ENCODE measurements at regions not wholly inside any gene's neighbourhood (a gene's known extent, or its start where the extent isn't known, plus 50 kb on each side); places are given as distances from the start of the nearest gene placed in this dataset.

DNA sequence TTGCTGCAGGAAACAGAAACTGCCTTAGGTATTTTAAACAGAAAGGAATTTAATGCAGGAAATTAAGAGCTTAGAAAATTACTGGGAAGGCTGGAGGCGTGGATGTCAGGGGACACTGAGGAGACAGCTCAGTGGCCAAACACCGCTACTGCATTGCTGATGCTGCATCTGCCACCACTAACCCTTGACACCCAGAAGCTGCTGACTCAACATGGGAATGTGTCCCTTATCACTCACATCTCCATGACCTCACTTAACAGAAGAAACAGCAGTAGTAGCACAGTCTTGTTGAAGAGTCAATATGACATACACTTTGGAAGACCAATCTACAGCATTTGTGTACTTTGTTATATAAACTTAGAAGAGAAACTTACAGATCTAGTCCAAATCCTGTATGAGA lies 906.1 kb downstream of the SLC4A3 start:
- DNase-seq (no peak), ATAC-seq (no peak)
- no peaks in the 10 kb centered on the region for H3K9me3 ChIP-seq
- no peak overlapping the region for H3K27ac ChIP-seq
- WGBS, 2 donors: 66 to 72% methylated on average over 2 of the region's 2 CpGs
- no peaks in the 10 kb centered on the region for H3K36me3 ChIP-seq (replicated peaks in 1 of 2; ENCODE audit: insufficient read depth in 1 of 2, low read depth in 2 of 2)
- no peak overlapping the region for H3K4me3 ChIP-seq
- TF ChIP-seq POLR2A (IDR thresholded peaks at IDR 0.05): no peak
- TF ChIP-seq CTCF (IDR thresholded peaks at IDR 0.05): no peak
- no peaks in the 10 kb centered on the region for H3K4me1 ChIP-seq
- intact Hi-C loops (cut with DNase I): no loop called here
- H3K27me3 ChIP-seq: no peaks in the 10 kb centered on the region

DNA sequence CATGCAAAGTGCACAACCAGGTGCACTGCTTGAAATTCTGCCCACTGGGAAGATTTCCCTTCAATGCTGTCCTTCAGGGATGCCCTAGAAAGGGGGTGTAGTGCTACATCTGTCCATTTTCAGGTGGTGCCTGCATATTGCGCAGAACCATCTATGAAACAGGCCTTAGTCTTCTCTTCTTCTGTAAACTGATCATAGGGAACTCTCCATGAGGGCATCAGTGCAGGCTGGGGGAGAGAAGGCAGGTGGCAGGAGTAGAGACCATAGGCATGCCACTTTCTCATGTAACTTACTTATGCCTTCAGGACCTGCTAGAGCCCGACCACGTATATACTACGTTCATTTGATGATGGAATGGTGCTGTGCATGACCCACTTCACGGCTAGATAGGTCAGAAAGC lies 912.1 kb downstream of the SLC4A3 start:
- H3K27me3 ChIP-seq: no peaks in the 10 kb centered on the region
- WGBS, 2 donors: 55 to 84% methylated on average over 5 of the region's 5 CpGs
- no peaks in the 10 kb centered on the region for H3K4me1 ChIP-seq
- intact Hi-C loops (cut with DNase I): no loop called here
- H3K4me3 ChIP-seq: no peak overlapping the region
- H3K9me3 ChIP-seq: no peaks in the 10 kb centered on the region
- TF ChIP-seq POLR2A (IDR thresholded peaks at IDR 0.05) (no peak), CTCF (IDR thresholded peaks at IDR 0.05) (no peak)
- DNase-seq: no peak
- H3K36me3 ChIP-seq (replicated peaks in 1 of 2; ENCODE audit: insufficient read depth in 1 of 2, low read depth in 2 of 2): no peaks in the 10 kb centered on the region
- H3K27ac ChIP-seq: no peak overlapping the region
- ATAC-seq: no peak

DNA sequence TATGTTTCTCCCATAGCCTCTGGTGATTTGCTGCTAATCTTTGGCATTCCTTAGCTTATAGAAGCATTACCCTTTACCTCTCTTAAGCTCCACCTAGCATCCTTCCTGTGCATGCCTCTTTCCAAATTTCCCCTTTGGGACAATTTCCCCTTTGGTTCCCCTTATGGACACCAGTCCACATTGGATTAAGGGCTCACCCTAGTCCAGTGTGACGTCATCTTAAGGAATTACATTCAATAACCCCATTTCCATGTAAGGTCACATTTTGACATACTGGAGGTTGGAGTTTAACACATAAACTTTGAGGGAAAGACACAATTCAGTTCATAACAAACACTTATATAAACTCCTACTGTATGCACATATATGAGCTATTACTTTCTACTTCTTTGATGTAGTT lies 916.6 kb downstream of the SLC4A3 start:
- Histone ChIP-seq H3K9me3 (no peaks in the 10 kb centered on the region), H3K27me3 (no peaks in the 10 kb centered on the region), H3K27ac (no peak overlapping the region), H3K4me1 (no peaks in the 10 kb centered on the region), H3K4me3 (no peak overlapping the region), H3K36me3 (replicated peaks in 1 of 2; ENCODE audit: insufficient read depth in 1 of 2, low read depth in 2 of 2) (no peaks in the 10 kb centered on the region)
- 45 to 63% methylated on average over 1 of the region's 1 CpG for WGBS, 2 donors
- ATAC-seq (no peak), DNase-seq (no peak)
- no peak for TF ChIP-seq CTCF (IDR thresholded peaks at IDR 0.05)
- no peak for TF ChIP-seq POLR2A (IDR thresholded peaks at IDR 0.05)
- intact Hi-C loops (cut with DNase I): no loop called here

DNA sequence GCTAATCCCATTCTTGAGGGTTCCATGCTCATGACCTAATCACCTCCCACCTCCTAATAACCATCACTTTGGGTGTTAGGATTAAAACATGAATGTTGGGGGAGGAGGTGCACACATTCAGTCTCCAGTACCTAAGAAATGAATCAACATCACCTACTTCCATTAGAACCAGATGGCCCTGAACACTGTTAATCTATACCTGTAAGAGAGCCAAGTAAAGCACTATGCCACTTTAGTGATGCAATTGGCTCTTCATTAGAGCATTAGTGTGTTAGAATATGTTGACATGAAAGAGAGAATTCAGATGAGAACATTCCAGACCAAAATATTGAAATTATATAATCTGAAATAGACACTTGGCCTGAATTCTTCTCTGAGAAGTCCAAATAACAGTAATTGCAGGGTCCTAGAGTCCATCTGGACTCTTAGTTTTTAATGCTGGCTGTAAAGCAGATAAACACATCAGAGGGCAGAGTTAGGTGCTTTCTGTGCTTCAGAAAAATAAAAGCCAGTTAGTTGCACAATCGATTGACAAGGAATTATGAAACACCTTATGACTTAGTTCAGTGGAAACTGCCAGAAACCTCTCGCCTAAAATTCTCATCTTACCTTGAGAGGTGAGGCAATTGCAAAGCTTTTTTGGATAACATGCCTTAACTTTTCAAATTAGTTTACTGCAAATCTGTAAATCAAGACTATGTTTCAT lies 923.7 kb downstream of the SLC4A3 start:
- 56 to 81% methylated on average over 2 of the region's 2 CpGs for WGBS, 2 donors
- ATAC-seq: no peak

More for the DNA sequence above, 923.7 kb downstream of the SLC4A3 start:
- intact Hi-C loops (cut with DNase I): no loop called here
- H3K27ac ChIP-seq: no peak overlapping the region
- H3K4me1 ChIP-seq: no peaks in the 10 kb centered on the region
- H3K9me3 ChIP-seq: no peaks in the 10 kb centered on the region
- no peak for DNase-seq
- H3K4me3 ChIP-seq: no peak overlapping the region
- H3K36me3 ChIP-seq (replicated peaks in 1 of 2; ENCODE audit: insufficient read depth in 1 of 2, low read depth in 2 of 2): no peaks in the 10 kb centered on the region
- TF ChIP-seq POLR2A (IDR thresholded peaks at IDR 0.05): no peak
- no peak for TF ChIP-seq CTCF (IDR thresholded peaks at IDR 0.05)
- H3K27me3 ChIP-seq: no peaks in the 10 kb centered on the region

Measured in body of pancreas (tissue), 4 donors.